Neural progenitor cell (in vitro differentiated cells): ENCODE measurements at regions not wholly inside any gene's neighbourhood (a gene's known extent, or its start where the extent isn't known, plus 50 kb on each side); places are given as distances from the start of the nearest gene placed in this dataset.

ENCODE experiments used
- EZH2 ChIP-seq: fragments of 200-600 bp; sonication (generic); IDR thresholded peaks from 2 replicates; pipeline ENCODE4 v1.6.1; 2017; ENCODE audit warnings: antibody characterized with exemption, mild to moderate bottlenecking, moderate library complexity
- EZH2phosphoT487 ChIP-seq: fragments of 200-600 bp; sonication (generic); IDR thresholded peaks from 2 replicates; pipeline ENCODE4 v1.6.1; 2017; ENCODE audit warnings: antibody characterized with exemption
- TF ChIP-seq, protein P1 (sequence below): fragments of 200-600 bp; sonication (generic); IDR thresholded peaks from 2 replicates; pipeline ENCODE4 v1.5.1; 2017; ENCODE audit warnings: antibody characterized with exemption, mild to moderate bottlenecking

DNA sequence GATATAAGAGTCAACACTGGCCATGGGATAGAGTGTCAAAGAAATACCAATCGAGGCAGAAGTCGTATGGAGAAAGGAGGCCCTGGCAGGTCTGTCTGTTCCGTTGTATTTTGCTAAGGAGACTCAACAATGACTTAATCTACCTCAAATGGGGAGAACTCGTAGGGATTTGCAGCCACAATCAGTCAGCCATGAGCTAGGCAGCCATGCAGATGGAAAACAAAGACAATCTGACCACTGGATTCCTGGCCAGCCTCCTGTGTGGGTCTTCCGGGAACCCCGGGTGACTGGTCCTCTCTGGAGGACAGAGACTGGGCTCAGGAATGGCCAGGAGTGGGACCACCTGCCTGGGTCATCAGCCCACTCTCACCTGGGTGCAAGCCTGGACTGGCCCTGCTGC, 167.8 kb downstream of the ETS2 start:
- TF ChIP-seq, protein P1, sequence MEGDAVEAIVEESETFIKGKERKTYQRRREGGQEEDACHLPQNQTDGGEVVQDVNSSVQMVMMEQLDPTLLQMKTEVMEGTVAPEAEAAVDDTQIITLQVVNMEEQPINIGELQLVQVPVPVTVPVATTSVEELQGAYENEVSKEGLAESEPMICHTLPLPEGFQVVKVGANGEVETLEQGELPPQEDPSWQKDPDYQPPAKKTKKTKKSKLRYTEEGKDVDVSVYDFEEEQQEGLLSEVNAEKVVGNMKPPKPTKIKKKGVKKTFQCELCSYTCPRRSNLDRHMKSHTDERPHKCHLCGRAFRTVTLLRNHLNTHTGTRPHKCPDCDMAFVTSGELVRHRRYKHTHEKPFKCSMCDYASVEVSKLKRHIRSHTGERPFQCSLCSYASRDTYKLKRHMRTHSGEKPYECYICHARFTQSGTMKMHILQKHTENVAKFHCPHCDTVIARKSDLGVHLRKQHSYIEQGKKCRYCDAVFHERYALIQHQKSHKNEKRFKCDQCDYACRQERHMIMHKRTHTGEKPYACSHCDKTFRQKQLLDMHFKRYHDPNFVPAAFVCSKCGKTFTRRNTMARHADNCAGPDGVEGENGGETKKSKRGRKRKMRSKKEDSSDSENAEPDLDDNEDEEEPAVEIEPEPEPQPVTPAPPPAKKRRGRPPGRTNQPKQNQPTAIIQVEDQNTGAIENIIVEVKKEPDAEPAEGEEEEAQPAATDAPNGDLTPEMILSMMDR: no peak
- TF ChIP-seq EZH2 (no peak), EZH2phosphoT487 (no peak)
